MG63 (cell line): ENCODE measurements at regions not wholly inside any gene's neighbourhood (a gene's known extent, or its start where the extent isn't known, plus 50 kb on each side); places are given as distances from the start of the nearest gene placed in this dataset.

Experiments
- DNase-seq: peaks from one replicate; pipeline ENCODE4 v3.0.0-alpha.2; 2020
- H3K27me3 ChIP-seq: fragments of 250-450 bp; sonication (Bioruptor Pico); 2 replicates; pipeline ENCODE4 v1.5.1; 2020; ENCODE audit warnings: mild to moderate bottlenecking, moderate library complexity
- H3K36me3 ChIP-seq: fragments of 250-450 bp; sonication (Bioruptor Pico); 2 replicates; pipeline ENCODE4 v1.5.1; 2020; ENCODE audit warnings: mild to moderate bottlenecking, moderate library complexity
- H3K4me3 ChIP-seq: fragments of 250-450 bp; sonication (Bioruptor Pico); 2 replicates; pipeline ENCODE4 v1.5.1; 2020; ENCODE audit warnings: mild to moderate bottlenecking, moderate library complexity
- H3K9me3 ChIP-seq: fragments of 250-450 bp; sonication (Bioruptor Pico); 2 replicates; pipeline ENCODE4 v1.5.1; 2020; ENCODE audit warnings: mild to moderate bottlenecking, moderate library complexity

DNA sequence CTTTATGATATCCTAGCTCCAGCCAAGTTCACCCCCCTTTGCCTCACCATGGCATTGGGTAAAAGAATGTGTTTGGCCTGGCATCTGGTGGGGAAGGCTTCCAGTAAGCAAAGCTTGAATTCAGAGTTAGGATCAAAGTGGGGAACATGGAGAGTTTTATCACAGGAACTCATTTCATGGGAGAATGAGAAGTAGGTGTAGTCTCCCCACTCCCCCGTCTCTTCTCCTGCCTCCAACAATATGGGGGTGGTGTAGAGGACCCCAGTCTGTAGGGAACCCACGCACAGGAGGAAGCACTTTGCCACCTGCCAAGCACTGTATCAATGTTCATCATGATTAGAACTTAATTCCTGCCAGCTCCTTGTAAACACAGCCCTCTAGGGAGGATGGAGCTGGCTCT lies 200.5 kb downstream of the UACA start:
- no peak overlapping the region for H3K4me3 ChIP-seq
- no peak for DNase-seq
- no peaks in the 10 kb centered on the region for H3K36me3 ChIP-seq
- no peaks in the 10 kb centered on the region for H3K9me3 ChIP-seq
- no peaks in the 10 kb centered on the region for H3K27me3 ChIP-seq

DNA sequence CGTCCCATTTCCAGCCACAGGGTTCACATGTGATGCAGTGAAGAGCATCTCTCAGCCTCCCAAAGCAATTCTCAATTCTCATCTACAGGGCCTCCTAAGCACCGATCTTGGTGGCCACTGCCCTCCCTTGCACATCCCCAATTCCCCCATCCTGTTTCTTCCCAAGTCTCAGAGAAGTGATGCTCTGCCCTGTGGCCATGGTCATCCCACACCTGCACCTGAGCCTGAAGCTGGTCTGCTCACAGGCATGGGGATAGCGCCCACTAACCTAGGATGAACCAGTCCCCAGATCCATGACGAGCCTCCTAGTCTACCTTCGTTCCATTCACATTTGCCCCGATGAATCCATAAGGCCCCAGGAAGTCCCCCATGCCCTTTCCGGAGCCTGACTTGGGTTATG lies 201.5 kb downstream of the UACA start:
- Histone ChIP-seq H3K27me3 (no peaks in the 10 kb centered on the region), H3K9me3 (no peaks in the 10 kb centered on the region), H3K36me3 (no peaks in the 10 kb centered on the region), H3K4me3 (no peak overlapping the region)
- no peak for DNase-seq

DNA sequence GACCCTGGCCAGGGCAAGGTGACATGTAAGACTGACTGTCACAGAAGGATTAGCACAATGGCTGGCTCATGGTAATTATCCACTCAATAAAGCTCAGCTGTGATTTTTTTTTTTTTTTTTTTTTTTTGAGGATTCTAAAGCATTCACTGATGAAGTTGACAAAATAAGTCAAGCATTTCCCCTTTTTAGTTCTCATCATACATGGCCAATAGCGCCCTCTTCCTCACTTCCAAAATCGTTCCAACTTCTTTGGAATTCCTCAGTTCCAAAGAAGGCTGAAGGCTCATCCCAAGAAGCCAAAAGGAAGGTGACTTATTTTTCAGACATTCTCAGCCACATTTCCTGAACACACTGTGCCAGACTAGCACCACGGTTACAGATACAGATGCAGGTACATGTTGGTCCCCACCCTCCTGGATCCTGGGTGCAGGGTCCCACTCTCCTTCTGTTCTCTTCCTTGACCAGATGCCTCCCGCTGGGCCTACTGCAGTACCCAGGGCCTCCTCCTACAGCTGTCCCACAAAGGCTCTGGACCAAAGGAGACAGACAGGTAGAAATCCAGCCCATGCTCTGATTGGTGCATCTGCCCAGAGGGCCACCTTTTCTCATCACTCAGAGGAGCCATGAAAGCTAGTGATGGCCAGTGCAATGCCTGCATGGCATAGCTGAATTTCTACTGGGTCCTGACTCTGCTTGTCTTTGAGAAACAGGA lies 202.6 kb downstream of the UACA start:
- no peaks in the 10 kb centered on the region for H3K27me3 ChIP-seq
- H3K9me3 ChIP-seq, result no peaks in the 10 kb centered on the region
- H3K4me3 ChIP-seq, result no peak overlapping the region
- no peak for DNase-seq
- no peaks in the 10 kb centered on the region for H3K36me3 ChIP-seq

DNA sequence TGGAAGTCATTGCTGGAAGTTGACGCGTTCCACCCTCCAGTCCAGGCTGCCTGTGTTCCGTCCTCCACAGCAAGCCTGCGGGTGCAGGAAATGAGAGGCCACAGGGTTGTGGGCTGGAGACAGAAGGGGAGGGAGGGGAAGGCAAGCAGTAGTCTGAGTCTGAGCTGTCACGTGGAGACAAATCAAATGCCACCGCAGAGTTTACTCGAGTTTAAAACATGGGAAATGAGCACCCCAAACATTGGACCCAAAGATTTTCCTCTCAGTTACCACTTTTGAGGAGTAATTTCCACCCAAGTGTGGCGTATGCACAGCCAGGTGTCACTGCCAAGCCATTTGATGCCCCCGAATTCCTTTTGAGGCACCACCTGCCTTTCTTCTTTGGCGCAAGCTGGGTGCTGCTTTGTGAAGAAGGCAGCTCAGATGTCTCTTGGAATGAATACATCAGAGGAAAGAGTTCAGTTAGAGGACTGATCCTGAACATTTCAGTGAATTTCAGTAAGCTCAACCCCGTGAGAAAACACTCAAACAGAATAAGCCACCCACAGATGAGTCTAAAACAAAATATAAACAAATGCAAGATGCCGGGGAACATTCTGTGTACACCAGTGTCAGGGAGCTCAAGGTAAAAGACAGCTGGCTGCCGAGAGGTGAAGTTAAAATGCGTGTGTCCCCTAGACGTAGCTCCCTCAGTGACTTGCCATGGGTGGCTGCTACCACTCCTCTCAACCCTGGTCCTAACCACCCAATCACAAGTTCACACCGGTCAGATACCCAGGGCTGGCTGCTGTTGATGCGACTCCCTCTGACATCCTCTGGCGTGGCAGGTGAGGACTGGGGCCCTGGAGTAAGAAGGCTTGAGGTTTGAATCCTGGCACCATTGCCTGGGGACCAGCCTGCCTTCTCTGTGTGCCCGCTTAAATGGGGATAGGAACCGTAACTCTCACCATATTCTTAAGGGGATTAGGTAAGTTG lies 203.8 kb downstream of the UACA start:
- Histone ChIP-seq H3K4me3 (no peak overlapping the region), H3K9me3 (no peaks in the 10 kb centered on the region), H3K27me3 (no peaks in the 10 kb centered on the region), H3K36me3 (no peaks in the 10 kb centered on the region)
- no peak for DNase-seq

DNA sequence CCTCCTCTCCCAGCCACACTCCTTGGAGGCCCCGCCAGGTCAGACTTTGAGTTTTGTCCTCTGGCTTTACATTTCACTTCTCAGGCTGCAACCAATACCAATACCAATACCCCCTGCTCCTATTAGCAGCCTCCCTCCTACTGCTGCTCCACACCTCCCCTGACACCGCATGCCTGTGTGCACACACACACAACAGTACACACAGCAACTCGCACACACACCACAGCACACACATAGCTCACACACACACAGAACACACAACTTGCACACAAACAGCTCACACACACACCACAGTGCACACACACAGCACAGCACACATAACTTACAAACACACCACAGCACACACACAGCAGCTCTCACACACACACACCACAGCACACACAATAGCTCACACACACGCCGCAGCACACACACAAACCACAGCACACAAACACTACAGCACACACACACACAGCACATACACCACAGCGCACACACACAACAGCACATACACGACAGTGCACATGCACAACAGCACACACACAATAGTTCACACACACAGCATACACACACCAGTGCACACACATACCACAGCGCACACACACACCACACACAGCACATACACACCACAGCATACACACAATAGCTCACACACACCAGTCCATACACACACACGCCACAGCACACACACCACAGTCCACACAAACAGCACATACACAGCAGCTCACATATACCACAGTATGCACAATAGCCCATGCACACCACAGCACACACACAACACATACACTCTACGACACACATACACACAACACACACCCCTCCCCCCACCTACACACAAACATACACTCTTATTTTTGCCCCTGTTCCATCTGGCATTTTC lies 204.7 kb downstream of the UACA start:
- DNase-seq, result no peak
- H3K27me3 ChIP-seq, result no peaks in the 10 kb centered on the region

DNA sequence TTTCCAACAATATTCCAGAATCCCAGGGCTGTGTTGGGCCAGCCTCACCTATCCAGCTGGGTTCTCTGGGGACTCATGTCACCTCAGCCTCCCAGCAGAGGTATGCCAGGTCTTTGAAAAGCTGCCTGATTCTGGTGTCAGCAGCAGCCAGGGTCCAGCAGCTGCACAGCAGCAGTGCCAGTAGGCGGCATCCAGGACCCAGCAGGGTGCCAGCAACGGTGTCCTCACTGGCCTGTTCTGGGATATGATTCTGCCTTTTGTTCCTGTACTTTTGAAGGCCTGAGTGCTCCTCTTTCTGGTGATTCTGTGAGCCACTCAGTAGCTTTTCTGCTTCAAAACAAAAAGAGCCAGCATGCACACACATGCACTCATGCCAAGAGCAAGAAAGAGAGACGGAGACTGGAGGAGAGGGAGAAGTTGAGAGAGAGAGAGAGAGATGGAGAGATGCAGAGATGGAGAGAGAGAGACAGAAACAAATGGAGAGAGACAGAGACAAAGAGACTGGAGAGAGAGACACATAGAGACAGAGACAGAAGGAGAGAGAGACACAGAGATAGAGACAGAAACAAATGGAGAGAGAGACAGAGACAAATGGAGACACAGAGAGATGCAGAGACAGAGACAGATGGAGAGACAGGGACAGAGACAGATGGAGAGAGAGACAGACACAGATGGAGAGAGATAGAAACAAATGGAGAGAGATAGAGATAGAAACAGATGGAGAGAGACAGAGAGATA lies 205.7 kb downstream of the UACA start:
- peak; percentile 65 for DNase-seq
- Histone ChIP-seq H3K9me3 (0 out of 2 replicates have a peak, but pooled peaks cover 2% of the 10 kb centered on the region), H3K4me3 (no peak overlapping the region), H3K36me3 (no peaks in the 10 kb centered on the region), H3K27me3 (no peaks in the 10 kb centered on the region)

More for the DNA sequence above, 204.7 kb downstream of the UACA start:
- H3K36me3 ChIP-seq, result no peaks in the 10 kb centered on the region
- no peak overlapping the region for H3K4me3 ChIP-seq
- H3K9me3 ChIP-seq, result no peaks in the 10 kb centered on the region

- DNase-seq, result no peak
- Histone ChIP-seq H3K4me3 (no peak overlapping the region), H3K9me3 (peaks cover 2% of the 10 kb centered on the region; the same call in 1 of the 2 replicates), H3K36me3 (no peaks in the 10 kb centered on the region), H3K27me3 (no peaks in the 10 kb centered on the region)
Observed at GRCh38 chr15:70556779-70557178, 206.6 kb downstream of the UACA start.

DNA sequence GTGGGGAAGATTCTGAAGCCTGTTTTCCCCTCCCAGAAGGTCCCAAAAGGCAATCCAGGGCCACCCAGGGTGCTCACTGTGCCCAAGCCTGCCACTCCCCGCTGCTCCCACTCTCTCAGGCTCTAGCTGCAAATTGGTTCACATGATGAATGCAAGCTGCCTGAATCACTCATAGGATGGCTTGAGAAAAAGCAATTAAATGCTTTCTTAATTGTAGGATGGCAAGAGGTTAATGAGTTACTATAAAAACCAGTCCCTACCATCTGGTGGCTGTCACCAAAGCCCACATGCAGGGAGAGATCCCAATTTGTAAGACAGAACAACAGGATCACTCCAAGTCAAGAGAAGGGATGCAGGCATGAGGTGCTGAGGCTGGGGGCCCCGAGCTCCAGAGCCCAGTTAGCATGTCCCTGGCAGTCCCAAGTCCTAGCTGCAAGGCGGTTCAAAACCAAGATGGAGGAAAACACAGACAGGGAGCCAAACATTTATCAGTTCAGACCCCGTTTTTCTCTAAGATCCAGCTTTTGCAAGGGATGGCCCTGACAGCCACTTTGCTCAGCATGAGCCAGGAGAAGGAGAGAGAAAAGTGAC lies 207.1 kb downstream of the UACA start:
- Histone ChIP-seq H3K27me3 (no peaks in the 10 kb centered on the region), H3K9me3 (peaks cover 2% of the 10 kb centered on the region; the same call in 1 of the 2 replicates), H3K36me3 (no peaks in the 10 kb centered on the region), H3K4me3 (no peak overlapping the region)
- no peak for DNase-seq

GRCh38 chr15:70555713-70556112 lies 207.6 kb downstream of the UACA start:
- Histone ChIP-seq H3K4me3 (no peak overlapping the region), H3K36me3 (no peaks in the 10 kb centered on the region), H3K9me3 (peaks cover 2% of the 10 kb centered on the region; the same call in 1 of the 2 replicates), H3K27me3 (no peaks in the 10 kb centered on the region)
- no peak for DNase-seq

DNA sequence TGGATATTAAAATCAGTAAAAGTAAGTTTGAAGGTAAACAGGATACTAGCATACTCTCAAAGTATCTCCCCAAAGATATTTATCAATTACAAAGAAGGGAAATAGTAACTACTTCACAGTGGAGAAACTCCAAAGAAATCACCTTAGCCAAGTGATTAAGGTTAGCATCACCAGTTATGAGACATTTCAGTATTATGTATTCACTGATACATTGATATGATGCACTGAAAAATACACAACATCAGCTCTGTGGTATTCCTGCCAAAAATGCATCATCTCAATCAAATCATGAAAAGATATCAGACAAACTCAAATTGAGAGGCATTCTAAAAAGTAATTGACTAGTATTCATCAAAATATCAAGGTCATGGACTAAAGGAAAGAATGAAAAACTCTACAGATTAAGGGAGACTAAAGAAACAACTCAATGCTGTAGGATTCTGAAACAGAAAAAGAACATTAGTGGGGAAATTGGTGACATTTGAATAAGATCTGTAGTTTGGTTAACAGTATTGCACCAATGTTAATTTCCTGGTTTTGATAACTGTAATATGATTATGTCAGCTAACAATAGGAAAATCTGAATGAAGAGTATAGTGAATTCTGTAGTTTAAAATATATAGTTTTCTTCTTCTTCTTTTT lies 215.4 kb downstream of the UACA start:
- DNase-seq, result no peak
- Histone ChIP-seq H3K27me3 (no peaks in the 10 kb centered on the region), H3K9me3 (no peaks in the 10 kb centered on the region; the same call in 1 of the 2 replicates), H3K36me3 (no peaks in the 10 kb centered on the region), H3K4me3 (no peak overlapping the region)

DNA sequence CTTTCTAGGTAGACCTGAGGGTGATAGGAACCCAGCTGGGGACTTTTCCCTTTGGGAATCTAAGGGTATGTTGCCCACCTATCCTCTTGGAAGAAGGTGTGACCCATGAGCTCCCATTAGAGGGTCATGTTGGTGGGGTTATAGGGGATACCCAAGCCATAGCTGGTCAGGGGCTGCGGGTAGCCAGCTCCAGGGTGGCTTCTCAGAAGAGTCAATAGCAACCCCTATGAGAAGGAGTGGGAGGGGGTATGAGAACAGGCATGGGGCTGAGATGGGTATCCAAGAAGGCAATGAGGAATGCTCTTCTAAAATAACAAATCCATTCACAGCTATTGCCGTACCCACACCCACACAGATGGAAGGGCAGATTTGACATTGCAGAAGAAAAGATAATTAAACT lies 217.8 kb downstream of the UACA start:
- DNase-seq, result no peak
- no peak overlapping the region for H3K4me3 ChIP-seq
- no peaks in the 10 kb centered on the region for H3K27me3 ChIP-seq
- no peaks in the 10 kb centered on the region for H3K36me3 ChIP-seq
- no peaks in the 10 kb centered on the region for H3K9me3 ChIP-seq

DNA sequence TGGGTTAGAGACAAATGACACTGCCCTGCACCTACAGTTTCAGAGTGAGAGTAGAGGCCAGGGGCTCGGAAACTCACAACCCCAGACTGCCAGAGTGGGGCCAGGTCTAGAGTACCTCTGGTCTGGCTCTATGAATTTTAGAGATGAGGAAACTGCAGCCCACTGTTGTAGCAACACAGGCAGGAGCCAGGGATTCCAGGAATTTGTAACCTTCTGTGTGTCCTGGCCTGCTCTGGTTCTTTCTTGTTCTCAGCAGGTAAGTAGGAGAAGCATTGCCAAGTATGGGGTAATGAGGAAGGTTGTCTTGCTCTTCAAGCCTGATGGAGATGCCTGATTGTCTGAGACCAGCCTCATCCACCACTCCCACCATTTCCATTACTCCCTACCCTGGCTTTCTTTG lies 221.8 kb downstream of the UACA start:
- H3K36me3 ChIP-seq, result no peaks in the 10 kb centered on the region
- no peak for DNase-seq
- no peaks in the 10 kb centered on the region for H3K9me3 ChIP-seq
- no peaks in the 10 kb centered on the region for H3K27me3 ChIP-seq
- no peak overlapping the region for H3K4me3 ChIP-seq

DNA sequence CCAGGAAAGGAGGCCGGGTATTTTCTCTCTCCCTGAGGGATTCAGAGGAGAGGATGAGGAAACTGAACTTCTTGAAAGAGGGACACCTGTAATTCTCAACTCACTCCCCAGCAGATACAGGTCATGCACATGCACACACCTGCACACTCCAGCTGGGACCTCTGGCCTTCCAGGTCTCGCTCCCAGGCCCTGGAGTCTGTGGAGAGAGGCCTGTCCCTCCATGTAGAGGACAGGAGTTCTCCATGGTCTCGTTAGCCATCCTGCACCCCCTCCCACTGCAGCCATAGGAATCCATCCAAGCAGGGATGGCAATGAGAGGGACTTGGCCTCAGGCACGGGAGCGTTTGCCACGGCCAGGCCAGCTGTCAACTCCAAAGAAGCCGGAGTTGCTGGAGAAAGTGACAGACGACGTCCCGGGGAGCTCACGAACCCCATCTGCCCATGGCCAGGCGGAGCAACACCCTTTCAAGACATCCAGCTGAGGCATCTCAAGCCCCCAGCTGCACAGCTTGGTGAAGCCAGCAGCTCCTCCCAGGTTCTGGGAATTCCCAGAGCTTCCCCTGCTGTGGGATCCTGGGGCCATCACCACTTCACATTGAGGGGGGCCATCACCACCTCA lies 223.3 kb downstream of the UACA start:
- H3K27me3 ChIP-seq, result no peaks in the 10 kb centered on the region
- H3K9me3 ChIP-seq, result no peaks in the 10 kb centered on the region
- no peaks in the 10 kb centered on the region for H3K36me3 ChIP-seq
- H3K4me3 ChIP-seq, result no peak overlapping the region
- no peak for DNase-seq

DNA sequence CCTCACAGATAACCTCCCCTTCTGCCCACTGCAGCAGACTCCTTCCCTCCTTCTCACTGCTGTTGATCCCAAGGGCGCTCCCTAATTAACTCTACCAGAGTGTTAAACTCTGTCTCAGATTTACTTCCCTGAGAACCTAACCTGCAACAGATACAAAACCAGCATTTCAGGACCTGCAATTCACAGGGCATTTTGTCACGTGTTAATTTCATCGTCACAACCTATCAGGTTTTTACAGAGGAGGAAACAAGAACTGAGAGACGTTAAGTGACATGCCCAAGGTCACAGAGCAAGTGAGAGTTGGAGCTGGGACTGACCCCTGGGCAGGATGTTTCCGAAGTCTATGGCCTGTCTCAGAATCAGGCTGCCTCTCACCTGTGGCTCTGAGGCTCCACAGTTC lies 223.9 kb downstream of the UACA start:
- Histone ChIP-seq H3K9me3 (no peaks in the 10 kb centered on the region), H3K36me3 (no peaks in the 10 kb centered on the region), H3K4me3 (no peak overlapping the region), H3K27me3 (no peaks in the 10 kb centered on the region)
- no peak for DNase-seq

GRCh38 chr15:70538278-70538677 lies 225.1 kb downstream of the UACA start:
- Histone ChIP-seq H3K36me3 (no peaks in the 10 kb centered on the region), H3K4me3 (no peak overlapping the region), H3K27me3 (no peaks in the 10 kb centered on the region), H3K9me3 (0 out of 2 replicates have a peak, but pooled peaks cover 3% of the 10 kb centered on the region)
- no peak for DNase-seq
